GM23338 (cell line): ENCODE measurements at regions not wholly inside any gene's neighbourhood (a gene's known extent, or its start where the extent isn't known, plus 50 kb on each side); places are given as distances from the start of the nearest gene placed in this dataset.

Source experiments
- ATAC-seq: fragments of 200-7000 bp; cut with Tn5 transposase; 3 replicates; pipeline ENCODE4 v1.9.1; 2020
- DNase-seq: peaks from one replicate; pipeline ENCODE4 v3.0.0-alpha.2; 2015; ENCODE audit warnings: low spot score
- H2AFZ ChIP-seq: fragments of 200-600 bp; sonication (generic); 2 replicates; pipeline ENCODE4 v1.8.0; 2016; ENCODE audit warnings: antibody characterized with exemption, mild to moderate bottlenecking, moderate library complexity
- H3F3A ChIP-seq: fragments of 200-600 bp; sonication (generic); replicated peaks from 2 replicates; pipeline ENCODE4 v1.8.0; 2017; ENCODE audit warnings: antibody characterized with exemption, mixed run types, low read depth
- H3K27ac ChIP-seq: fragments of 200-600 bp; sonication (generic); 2 replicates; pipeline ENCODE4 v1.6.1; 2016; ENCODE audit warnings: low read depth
- H3K27me3 ChIP-seq: fragments of 200-600 bp; sonication (generic); 2 replicates; pipeline ENCODE4 v1.8.0; 2016; ENCODE audit warnings: mild to moderate bottlenecking, mixed run types, moderate library complexity; ENCODE audit not compliant: insufficient read depth
- H3K36me3 ChIP-seq: fragments of 200-600 bp; sonication (generic); 2 replicates; pipeline ENCODE4 v1.8.0; 2016; ENCODE audit warnings: mild to moderate bottlenecking; ENCODE audit not compliant: insufficient read depth
- H3K4me1 ChIP-seq: fragments of 200-600 bp; sonication (generic); 2 replicates; pipeline ENCODE4 v1.8.0; 2016; ENCODE audit warnings: mild to moderate bottlenecking, moderate library complexity; ENCODE audit not compliant: insufficient read depth
- H3K4me2 ChIP-seq: fragments of 200-600 bp; sonication (generic); 2 replicates; pipeline ENCODE4 v1.7.1; 2017; ENCODE audit warnings: mixed run types
- H3K4me3 ChIP-seq: fragments of 200-600 bp; sonication (generic); 2 replicates; pipeline ENCODE4 v1.6.1; 2016; ENCODE audit warnings: mixed run types
- H3K79me2 ChIP-seq: fragments of 200-600 bp; sonication (generic); replicated peaks from 2 replicates; pipeline ENCODE4 v1.8.0; 2017; ENCODE audit warnings: mild to moderate bottlenecking; ENCODE audit not compliant: insufficient read depth
- H3K9me2 ChIP-seq: fragments of 200-600 bp; sonication (generic); 2 replicates; pipeline ENCODE4 v1.8.0; 2017; ENCODE audit not compliant: insufficient read depth
- H4K20me1 ChIP-seq: fragments of 200-600 bp; sonication (generic); replicated peaks from 2 replicates; pipeline ENCODE4 v1.8.0; 2017; ENCODE audit warnings: mild to moderate bottlenecking; ENCODE audit not compliant: insufficient read depth
- H3K27ac Mint-ChIP-seq: 2 replicates; pipeline ENCODE4 v1.8.0; 2020; ENCODE audit warnings: inconsistent platforms, mild to moderate bottlenecking, moderate library complexity, mixed read lengths
- H3K27me3 Mint-ChIP-seq: 3 replicates; pipeline ENCODE4 v1.8.0; 2022; ENCODE audit warnings: low read depth, mild to moderate bottlenecking, moderate library complexity, mixed read lengths, inconsistent platforms; ENCODE audit not compliant: insufficient read depth, poor library complexity
- H3K36me3 Mint-ChIP-seq: 3 replicates; pipeline ENCODE4 v1.8.0; 2021; ENCODE audit warnings: low read depth, mild to moderate bottlenecking, inconsistent platforms, moderate library complexity, mixed read lengths
- H3K4me1 Mint-ChIP-seq: 3 replicates; pipeline ENCODE4 v1.8.0; 2020; ENCODE audit warnings: mild to moderate bottlenecking, inconsistent platforms, mixed read lengths
- H3K4me3 Mint-ChIP-seq: 3 replicates; pipeline ENCODE4 v1.8.0; 2021; ENCODE audit warnings: moderate library complexity, mild to moderate bottlenecking, inconsistent platforms, mixed read lengths
- H3K9me3 Mint-ChIP-seq: 3 replicates; pipeline ENCODE4 v1.8.0; 2020; ENCODE audit warnings: moderate library complexity, mild to moderate bottlenecking, inconsistent platforms, mixed read lengths
- CTCF ChIP-seq, 2 experiments: fragments of 200-600 bp in 1 of 2; sonication (generic) in 1 of 2; conservative IDR thresholded peaks; 2 replicates each; pipeline versions ENCODE4 v1.5.1 to v1.6.1; 2016 to 2017; ENCODE audit warnings: antibody characterized with exemption in 2 of 2, low read depth in 2 of 2, mild to moderate bottlenecking in 2 of 2, moderate library complexity in 1 of 2
- EZH2 ChIP-seq: fragments of 200-600 bp; sonication (generic); IDR thresholded peaks from one replicate; pipeline ENCODE4 v1.8.0; 2017; ENCODE audit warnings: antibody characterized with exemption, mild to moderate bottlenecking, low read depth; ENCODE audit not compliant: unreplicated experiment
- EZH2phosphoT487 ChIP-seq: fragments of 200-600 bp; sonication (generic); IDR thresholded peaks from one replicate; pipeline ENCODE4 v1.8.1; 2018; ENCODE audit warnings: antibody characterized with exemption; ENCODE audit not compliant: unreplicated experiment
- JUNB ChIP-seq: IDR thresholded peaks from one replicate; pipeline ENCODE4 v1.6.1; 2016; ENCODE audit warnings: antibody characterized with exemption; ENCODE audit not compliant: unreplicated experiment
- NANOG ChIP-seq: IDR thresholded peaks from 2 replicates; pipeline ENCODE4 v1.6.1; 2016; ENCODE audit warnings: antibody characterized with exemption, borderline replicate concordance
- POLR2AphosphoS5 ChIP-seq: IDR thresholded peaks from 2 replicates; pipeline ENCODE4 v1.6.1; 2016; ENCODE audit warnings: antibody characterized with exemption, low read depth
- STAT1 ChIP-seq: IDR thresholded peaks from one replicate; pipeline ENCODE4 v1.6.1; 2016; ENCODE audit warnings: antibody characterized with exemption; ENCODE audit not compliant: unreplicated experiment
- ZNF114 ChIP-seq: fragments of 250-450 bp; sonication (Bioruptor Pico); IDR thresholded peaks from 2 replicates; pipeline ENCODE4 v1.5.0; 2020; ENCODE audit warnings: mild to moderate bottlenecking, moderate library complexity
- ZNF331 ChIP-seq: fragments of 250-450 bp; sonication (Bioruptor Pico); IDR thresholded peaks from 2 replicates; pipeline ENCODE4 v1.5.0; 2020; ENCODE audit warnings: low read depth, mild to moderate bottlenecking, moderate library complexity
- TF ChIP-seq, protein P1 (sequence below): fragments of 250-450 bp; sonication (Bioruptor Pico); IDR thresholded peaks from 2 replicates; pipeline ENCODE4 v1.5.0; 2020; ENCODE audit warnings: mild to moderate bottlenecking, moderate library complexity
- TF ChIP-seq, protein P2 (sequence below): IDR thresholded peaks from one replicate; pipeline ENCODE4 v1.6.1; 2018; ENCODE audit warnings: antibody characterized with exemption; ENCODE audit not compliant: unreplicated experiment

- no peak for TF ChIP-seq JUNB
- no peak for TF ChIP-seq EZH2phosphoT487
- no peak for TF ChIP-seq ZNF114 (CRISPR knock-in tag)
- TF ChIP-seq ZNF331 (CRISPR knock-in tag) = no peak
- TF ChIP-seq NANOG = no peak
Measured at GRCh38 chr14:58730792-58731464, 93.2 kb downstream of the DACT1 start (continued).

DNA sequence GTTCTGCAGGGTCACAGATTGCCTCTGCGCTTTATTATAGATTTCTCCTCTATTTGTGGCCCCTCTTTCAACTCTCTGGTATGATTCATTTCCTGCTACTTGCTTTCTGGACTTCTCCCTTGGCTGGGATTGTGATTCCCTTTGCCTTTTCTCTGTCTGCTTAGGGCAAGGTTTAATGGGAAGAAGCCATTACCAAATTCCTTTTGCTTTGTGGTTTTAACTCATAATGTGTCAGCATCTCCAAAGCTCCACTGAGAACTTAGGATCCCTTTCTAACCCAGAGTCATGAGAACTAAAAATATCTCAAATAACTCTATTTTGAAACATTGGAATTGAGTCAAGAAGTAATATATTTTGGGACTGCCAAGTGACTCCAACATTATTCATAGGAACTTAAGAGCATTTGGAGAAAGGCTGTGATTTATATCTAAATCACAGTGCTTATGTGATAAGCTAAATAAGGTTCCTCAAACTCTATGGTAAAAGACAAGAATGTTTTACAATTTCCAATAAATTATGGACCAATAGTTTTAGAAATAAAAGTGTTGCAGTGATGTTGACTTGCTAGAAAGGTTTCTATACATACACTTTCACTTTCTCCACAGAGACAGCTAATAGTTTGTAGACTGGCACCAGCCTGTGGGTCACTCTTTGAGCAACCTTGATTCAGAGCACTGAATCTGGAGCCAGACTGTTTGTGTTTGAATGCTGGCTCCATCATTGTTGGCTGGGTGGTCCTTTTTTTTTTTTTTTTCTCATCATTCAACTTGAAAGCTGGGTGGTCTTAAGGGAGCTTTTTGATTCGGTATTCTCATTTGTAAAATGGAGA lies 93.9 kb downstream of the DACT1 start:
- H3K36me3 ChIP-seq = no peaks in the 10 kb centered on the region
- no peak overlapping the region for H3K27ac ChIP-seq
- Mint-ChIP-seq H3K36me3 (no peaks in the 10 kb centered on the region), H3K4me3 (no peak overlapping the region), H3K27me3 (no peaks in the 10 kb centered on the region), H3K9me3 (no peaks in the 10 kb centered on the region), H3K4me1 (no peaks in the 10 kb centered on the region), H3K27ac (no peak overlapping the region)
- H3K79me2 ChIP-seq = no peaks in the 10 kb centered on the region
- DNase-seq = no peak
- H3K9me2 ChIP-seq = no peaks in the 10 kb centered on the region
- no peaks in the 10 kb centered on the region for H4K20me1 ChIP-seq
- H3K27me3 ChIP-seq = no peaks in the 10 kb centered on the region
- H3K4me2 ChIP-seq = no peak overlapping the region
- no peak overlapping the region for H2AFZ ChIP-seq
- H3K4me3 ChIP-seq = no peak overlapping the region
- H3F3A ChIP-seq = no peaks in the 10 kb centered on the region
- no peak for ATAC-seq
- H3K4me1 ChIP-seq = no peaks in the 10 kb centered on the region
- TF ChIP-seq, protein P1, sequence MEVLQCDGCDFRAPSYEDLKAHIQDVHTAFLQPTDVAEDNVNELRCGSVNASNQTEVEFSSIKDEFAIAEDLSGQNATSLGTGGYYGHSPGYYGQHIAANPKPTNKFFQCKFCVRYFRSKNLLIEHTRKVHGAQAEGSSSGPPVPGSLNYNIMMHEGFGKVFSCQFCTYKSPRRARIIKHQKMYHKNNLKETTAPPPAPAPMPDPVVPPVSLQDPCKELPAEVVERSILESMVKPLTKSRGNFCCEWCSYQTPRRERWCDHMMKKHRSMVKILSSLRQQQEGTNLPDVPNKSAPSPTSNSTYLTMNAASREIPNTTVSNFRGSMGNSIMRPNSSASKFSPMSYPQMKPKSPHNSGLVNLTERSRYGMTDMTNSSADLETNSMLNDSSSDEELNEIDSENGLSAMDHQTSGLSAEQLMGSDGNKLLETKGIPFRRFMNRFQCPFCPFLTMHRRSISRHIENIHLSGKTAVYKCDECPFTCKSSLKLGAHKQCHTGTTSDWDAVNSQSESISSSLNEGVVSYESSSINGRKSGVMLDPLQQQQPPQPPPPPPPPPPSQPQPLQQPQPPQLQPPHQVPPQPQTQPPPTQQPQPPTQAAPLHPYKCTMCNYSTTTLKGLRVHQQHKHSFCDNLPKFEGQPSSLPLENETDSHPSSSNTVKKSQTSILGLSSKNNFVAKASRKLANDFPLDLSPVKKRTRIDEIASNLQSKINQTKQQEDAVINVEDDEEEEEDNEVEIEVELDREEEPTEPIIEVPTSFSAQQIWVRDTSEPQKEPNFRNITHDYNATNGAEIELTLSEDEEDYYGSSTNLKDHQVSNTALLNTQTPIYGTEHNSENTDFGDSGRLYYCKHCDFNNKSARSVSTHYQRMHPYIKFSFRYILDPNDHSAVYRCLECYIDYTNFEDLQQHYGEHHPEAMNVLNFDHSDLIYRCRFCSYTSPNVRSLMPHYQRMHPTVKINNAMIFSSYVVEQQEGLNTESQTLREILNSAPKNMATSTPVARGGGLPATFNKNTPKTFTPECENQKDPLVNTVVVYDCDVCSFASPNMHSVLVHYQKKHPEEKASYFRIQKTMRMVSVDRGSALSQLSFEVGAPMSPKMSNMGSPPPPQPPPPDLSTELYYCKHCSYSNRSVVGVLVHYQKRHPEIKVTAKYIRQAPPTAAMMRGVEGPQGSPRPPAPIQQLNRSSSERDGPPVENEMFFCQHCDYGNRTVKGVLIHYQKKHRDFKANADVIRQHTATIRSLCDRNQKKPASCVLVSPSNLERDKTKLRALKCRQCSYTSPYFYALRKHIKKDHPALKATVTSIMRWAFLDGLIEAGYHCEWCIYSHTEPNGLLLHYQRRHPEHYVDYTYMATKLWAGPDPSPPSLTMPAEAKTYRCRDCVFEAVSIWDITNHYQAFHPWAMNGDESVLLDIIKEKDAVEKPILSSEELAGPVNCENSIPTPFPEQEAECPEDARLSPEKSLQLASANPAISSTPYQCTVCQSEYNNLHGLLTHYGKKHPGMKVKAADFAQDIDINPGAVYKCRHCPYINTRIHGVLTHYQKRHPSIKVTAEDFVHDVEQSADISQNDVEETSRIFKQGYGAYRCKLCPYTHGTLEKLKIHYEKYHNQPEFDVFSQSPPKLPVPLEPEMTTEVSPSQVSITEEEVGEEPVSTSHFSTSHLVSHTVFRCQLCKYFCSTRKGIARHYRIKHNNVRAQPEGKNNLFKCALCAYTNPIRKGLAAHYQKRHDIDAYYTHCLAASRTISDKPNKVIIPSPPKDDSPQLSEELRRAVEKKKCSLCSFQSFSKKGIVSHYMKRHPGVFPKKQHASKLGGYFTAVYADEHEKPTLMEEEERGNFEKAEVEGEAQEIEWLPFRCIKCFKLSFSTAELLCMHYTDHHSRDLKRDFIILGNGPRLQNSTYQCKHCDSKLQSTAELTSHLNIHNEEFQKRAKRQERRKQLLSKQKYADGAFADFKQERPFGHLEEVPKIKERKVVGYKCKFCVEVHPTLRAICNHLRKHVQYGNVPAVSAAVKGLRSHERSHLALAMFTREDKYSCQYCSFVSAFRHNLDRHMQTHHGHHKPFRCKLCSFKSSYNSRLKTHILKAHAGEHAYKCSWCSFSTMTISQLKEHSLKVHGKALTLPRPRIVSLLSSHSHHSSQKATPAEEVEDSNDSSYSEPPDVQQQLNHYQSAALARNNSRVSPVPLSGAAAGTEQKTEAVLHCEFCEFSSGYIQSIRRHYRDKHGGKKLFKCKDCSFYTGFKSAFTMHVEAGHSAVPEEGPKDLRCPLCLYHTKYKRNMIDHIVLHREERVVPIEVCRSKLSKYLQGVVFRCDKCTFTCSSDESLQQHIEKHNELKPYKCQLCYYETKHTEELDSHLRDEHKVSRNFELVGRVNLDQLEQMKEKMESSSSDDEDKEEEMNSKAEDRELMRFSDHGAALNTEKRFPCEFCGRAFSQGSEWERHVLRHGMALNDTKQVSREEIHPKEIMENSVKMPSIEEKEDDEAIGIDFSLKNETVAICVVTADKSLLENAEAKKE = no peak
- TF ChIP-seq NANOG = no peak
- TF ChIP-seq EZH2 = no peak
- no peak for TF ChIP-seq EZH2phosphoT487
- TF ChIP-seq, protein P2, sequence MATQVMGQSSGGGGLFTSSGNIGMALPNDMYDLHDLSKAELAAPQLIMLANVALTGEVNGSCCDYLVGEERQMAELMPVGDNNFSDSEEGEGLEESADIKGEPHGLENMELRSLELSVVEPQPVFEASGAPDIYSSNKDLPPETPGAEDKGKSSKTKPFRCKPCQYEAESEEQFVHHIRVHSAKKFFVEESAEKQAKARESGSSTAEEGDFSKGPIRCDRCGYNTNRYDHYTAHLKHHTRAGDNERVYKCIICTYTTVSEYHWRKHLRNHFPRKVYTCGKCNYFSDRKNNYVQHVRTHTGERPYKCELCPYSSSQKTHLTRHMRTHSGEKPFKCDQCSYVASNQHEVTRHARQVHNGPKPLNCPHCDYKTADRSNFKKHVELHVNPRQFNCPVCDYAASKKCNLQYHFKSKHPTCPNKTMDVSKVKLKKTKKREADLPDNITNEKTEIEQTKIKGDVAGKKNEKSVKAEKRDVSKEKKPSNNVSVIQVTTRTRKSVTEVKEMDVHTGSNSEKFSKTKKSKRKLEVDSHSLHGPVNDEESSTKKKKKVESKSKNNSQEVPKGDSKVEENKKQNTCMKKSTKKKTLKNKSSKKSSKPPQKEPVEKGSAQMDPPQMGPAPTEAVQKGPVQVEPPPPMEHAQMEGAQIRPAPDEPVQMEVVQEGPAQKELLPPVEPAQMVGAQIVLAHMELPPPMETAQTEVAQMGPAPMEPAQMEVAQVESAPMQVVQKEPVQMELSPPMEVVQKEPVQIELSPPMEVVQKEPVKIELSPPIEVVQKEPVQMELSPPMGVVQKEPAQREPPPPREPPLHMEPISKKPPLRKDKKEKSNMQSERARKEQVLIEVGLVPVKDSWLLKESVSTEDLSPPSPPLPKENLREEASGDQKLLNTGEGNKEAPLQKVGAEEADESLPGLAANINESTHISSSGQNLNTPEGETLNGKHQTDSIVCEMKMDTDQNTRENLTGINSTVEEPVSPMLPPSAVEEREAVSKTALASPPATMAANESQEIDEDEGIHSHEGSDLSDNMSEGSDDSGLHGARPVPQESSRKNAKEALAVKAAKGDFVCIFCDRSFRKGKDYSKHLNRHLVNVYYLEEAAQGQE = no peak
- no peak for TF ChIP-seq POLR2AphosphoS5
- no peak for TF ChIP-seq JUNB
- no peak for TF ChIP-seq ZNF114 (CRISPR knock-in tag)
- no peak for TF ChIP-seq STAT1
- TF ChIP-seq CTCF (conservative IDR thresholded peaks at IDR 0.05; ENCODE audit: low read depth in 2 of 2) = no peak
